ENCODE measurements at regions not wholly inside any gene's neighbourhood (a gene's known extent, or its start where the extent isn't known, plus 50 kb on each side); places are given as distances from the start of the nearest gene placed in this dataset.
A peak's percentile ranks its signal among the peaks of the same experiment; 100 is the strongest.

GRCh38 chr3:102125994-102126368 is 276.7 kb downstream of the NFKBIZ start:
- H3K27ac Mint-ChIP-seq = no peak overlapping the region
- H3K4me1 Mint-ChIP-seq = peaks cover 22% of the 10 kb centered on the region
- no CpG with 5 or more reads among the region's 1 CpG for WGBS (ENCODE audit: insufficient coverage)
- Histone ChIP-seq H4K20me1 (ENCODE audit: insufficient read depth, low read length) (no peaks in the 10 kb centered on the region), H3K9me3 (replicated peaks in 1 of 2; ENCODE audit: control insufficient read depth in 1 of 2, insufficient read depth in 1 of 2, low read length in 2 of 2) (peaks cover 12 to 17% of the 10 kb centered on the region in 2 donors), H3K4me1 (ENCODE audit: control insufficient read depth in 1 of 2, insufficient read depth in 2 of 2, low read length in 2 of 2) (peaks cover 9 to 24% of the 10 kb centered on the region in 2 donors), H3K27ac (ENCODE audit: low read depth in 1 of 2, low read length in 2 of 2) (no peak overlapping the region), H2AFZ (ENCODE audit: insufficient read depth, low read depth, low read length, poor library complexity, severe bottlenecking) (no peak overlapping the region), H3K27me3 (ENCODE audit: control insufficient read depth in 2 of 2, insufficient read depth in 2 of 2, low read length in 2 of 2) (no peaks in the 10 kb centered on the region), H3K4me3 (replicated peaks in 1 of 3; ENCODE audit: low read depth in 2 of 3, low read length in 3 of 3) (no peak overlapping the region), H3K9ac (ENCODE audit: insufficient read depth, low read length, poor library complexity, severe bottlenecking) (no peak overlapping the region), H3K4me2 (replicated peaks; ENCODE audit: extremely low read depth, low read length, poor library complexity, severe bottlenecking) (no peak overlapping the region), H3K79me2 (ENCODE audit: insufficient read depth, low read length) (no peaks in the 10 kb centered on the region), H3K36me3 (replicated peaks in 1 of 2; ENCODE audit: control insufficient read depth in 1 of 2, insufficient read depth in 2 of 2, low read length in 2 of 2) (no peaks in the 10 kb centered on the region)
- peaks cover 7 to 28% (median 17%) of the 10 kb centered on the region in 7 donors for H3K9me3 Mint-ChIP-seq
- intact Hi-C loops (cut with micrococcal nuclease) = no loop called here
- DNase-seq = no peak
- TF ChIP-seq CTCF (IDR thresholded peaks at IDR 0.05) = no peak
- peaks cover 4 to 15% of the 10 kb centered on the region in 2 donors for H3K36me3 Mint-ChIP-seq
- H3K4me3 Mint-ChIP-seq = no peak overlapping the region
- peaks cover 0 to 2% (median 0%) of the 10 kb centered on the region in 3 donors for H3K27me3 Mint-ChIP-seq (ENCODE audit: low read depth in 3 of 3)

GRCh38 chr3:102129760-102130608 is 280.7 kb downstream of the NFKBIZ start:
- Mint-ChIP-seq H3K27me3 (ENCODE audit: low read depth in 3 of 3) (peaks cover 0 to 2% (median 0%) of the 10 kb centered on the region in 3 donors), H3K4me1 (peaks cover 25% of the 10 kb centered on the region), H3K27ac (peak overlapping the region; percentile 1 to 85 (median 38)), H3K4me3 (peak overlapping the region in 1 of 2 donors; percentile 35), H3K9me3 (peaks cover 0 to 5% (median 0%) of the 10 kb centered on the region in 7 donors), H3K36me3 (no peaks in the 10 kb centered on the region)
- peak; percentile 25 to 69 (median 44) for DNase-seq
- Histone ChIP-seq H3K4me2 (replicated peaks; ENCODE audit: extremely low read depth, low read length, poor library complexity, severe bottlenecking) (peak overlapping the region; percentile 38), H3K27me3 (ENCODE audit: control insufficient read depth in 2 of 2, insufficient read depth in 2 of 2, low read length in 2 of 2) (no peaks in the 10 kb centered on the region), H3K4me3 (replicated peaks in 1 of 3; ENCODE audit: low read depth in 2 of 3, low read length in 3 of 3) (no peak overlapping the region), H3K27ac (ENCODE audit: low read depth in 1 of 2, low read length in 2 of 2) (peak overlapping the region in 1 of 2 donors; percentile 67), H3K36me3 (replicated peaks in 1 of 2; ENCODE audit: control insufficient read depth in 1 of 2, insufficient read depth in 2 of 2, low read length in 2 of 2) (no peaks in the 10 kb centered on the region), H3K9ac (ENCODE audit: insufficient read depth, low read length, poor library complexity, severe bottlenecking) (no peak overlapping the region), H3K79me2 (ENCODE audit: insufficient read depth, low read length) (no peaks in the 10 kb centered on the region), H2AFZ (ENCODE audit: insufficient read depth, low read depth, low read length, poor library complexity, severe bottlenecking) (peak overlapping the region; percentile 48), H4K20me1 (ENCODE audit: insufficient read depth, low read length) (no peaks in the 10 kb centered on the region), H3K9me3 (replicated peaks in 1 of 2; ENCODE audit: control insufficient read depth in 1 of 2, insufficient read depth in 1 of 2, low read length in 2 of 2) (no peaks in the 10 kb centered on the region), H3K4me1 (ENCODE audit: control insufficient read depth in 1 of 2, insufficient read depth in 2 of 2, low read length in 2 of 2) (peaks cover 9 to 13% of the 10 kb centered on the region in 2 donors)
- intact Hi-C loops (cut with micrococcal nuclease) = no loop called here
- WGBS (ENCODE audit: insufficient coverage) = 0% methylated on average over 2 of the region's 3 CpGs
- no peak for TF ChIP-seq CTCF (IDR thresholded peaks at IDR 0.05)
